ENCODE measurements at regions not wholly inside any gene's neighbourhood (a gene's known extent, or its start where the extent isn't known, plus 50 kb on each side); places are given as distances from the start of the nearest gene placed in this dataset.

DNA sequence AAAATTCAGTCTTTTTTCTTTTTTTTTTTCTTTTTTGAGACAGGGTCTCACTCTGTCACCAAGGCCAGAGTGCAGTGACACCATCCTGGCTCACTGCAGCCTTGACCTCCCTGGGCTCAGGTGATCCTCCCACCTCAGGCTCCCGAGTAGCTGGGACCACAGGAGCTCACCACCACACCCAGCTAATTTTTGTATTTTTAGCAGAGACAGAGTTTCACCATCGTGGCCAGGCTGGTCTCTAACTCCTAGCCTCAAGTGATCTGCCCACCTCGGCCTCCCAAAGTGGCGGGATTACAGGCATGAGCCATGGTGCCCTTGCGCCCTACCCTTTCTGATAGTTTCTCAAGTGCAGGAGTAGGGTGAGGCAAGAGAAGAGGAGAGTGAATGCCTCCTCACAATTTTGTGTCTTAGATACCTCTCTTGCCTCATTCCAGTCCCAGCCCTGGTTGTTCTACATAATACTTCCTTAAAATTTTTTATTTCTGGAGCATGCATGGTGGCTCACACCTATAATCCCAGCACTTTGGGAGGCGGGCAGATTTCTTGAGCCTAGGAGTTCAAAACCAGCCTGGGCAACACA is 68.2 kb upstream of the CAB39 start:
- TF ChIP-seq, protein P1, sequence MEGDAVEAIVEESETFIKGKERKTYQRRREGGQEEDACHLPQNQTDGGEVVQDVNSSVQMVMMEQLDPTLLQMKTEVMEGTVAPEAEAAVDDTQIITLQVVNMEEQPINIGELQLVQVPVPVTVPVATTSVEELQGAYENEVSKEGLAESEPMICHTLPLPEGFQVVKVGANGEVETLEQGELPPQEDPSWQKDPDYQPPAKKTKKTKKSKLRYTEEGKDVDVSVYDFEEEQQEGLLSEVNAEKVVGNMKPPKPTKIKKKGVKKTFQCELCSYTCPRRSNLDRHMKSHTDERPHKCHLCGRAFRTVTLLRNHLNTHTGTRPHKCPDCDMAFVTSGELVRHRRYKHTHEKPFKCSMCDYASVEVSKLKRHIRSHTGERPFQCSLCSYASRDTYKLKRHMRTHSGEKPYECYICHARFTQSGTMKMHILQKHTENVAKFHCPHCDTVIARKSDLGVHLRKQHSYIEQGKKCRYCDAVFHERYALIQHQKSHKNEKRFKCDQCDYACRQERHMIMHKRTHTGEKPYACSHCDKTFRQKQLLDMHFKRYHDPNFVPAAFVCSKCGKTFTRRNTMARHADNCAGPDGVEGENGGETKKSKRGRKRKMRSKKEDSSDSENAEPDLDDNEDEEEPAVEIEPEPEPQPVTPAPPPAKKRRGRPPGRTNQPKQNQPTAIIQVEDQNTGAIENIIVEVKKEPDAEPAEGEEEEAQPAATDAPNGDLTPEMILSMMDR (IDR thresholded peaks at IDR 0.05; ENCODE audit: insufficient read depth, low read depth, low read length, missing control alignments) = no peak
- no peak overlapping the region for H3K4me3 ChIP-seq (ENCODE audit: low read length)
- no peak for DNase-seq (ENCODE audit: low read depth)

DNA sequence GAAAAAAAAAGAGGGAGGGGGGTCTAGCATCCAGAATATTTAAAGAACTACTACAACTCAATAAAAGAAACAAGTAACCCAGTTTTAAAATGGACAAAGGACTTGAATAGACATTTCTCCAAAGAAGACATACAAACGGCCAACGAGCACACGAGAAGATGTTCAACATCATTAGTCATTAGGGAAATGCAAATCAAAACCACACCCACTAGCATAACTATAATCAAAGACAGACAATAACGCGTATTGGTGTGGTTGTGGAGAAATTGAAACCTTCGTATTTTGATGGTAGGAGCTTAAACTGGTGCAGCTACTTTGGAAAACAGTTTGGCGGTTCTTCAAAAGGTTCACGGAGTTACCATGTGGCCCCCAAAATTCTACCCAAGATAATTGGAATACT is 64.3 kb upstream of the CAB39 start:
- DNase-seq (ENCODE audit: low read depth) = no peak
- TF ChIP-seq, protein P1 (IDR thresholded peaks at IDR 0.05; ENCODE audit: insufficient read depth, low read depth, low read length, missing control alignments) = no peak
- no peak overlapping the region for H3K4me3 ChIP-seq (ENCODE audit: low read length)

DNA sequence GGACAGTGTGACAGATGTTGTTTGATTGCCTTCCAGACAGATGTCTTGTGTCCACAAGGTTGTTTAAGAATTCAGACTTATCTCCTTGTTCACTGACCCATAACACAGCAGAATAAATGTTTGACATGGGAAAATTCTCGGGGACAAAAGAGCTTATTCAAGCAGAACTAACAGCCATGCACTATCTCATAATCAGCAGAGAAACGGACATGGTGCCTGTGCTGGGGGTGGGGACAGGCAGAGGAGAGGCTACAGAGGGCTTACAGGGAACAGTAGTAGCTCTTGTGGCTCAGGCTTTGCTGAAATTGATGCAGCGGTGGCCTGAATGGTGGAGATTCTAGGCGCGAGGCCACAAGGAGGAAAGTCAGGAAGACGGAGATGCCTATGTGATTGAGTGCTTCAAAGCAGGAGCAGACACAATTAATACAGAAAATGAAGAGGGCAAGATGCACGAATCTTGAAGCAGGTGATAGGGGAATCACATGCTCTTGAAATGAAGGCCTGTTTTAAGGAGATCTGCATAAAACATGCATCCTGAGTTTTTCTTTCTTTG is 62.0 kb upstream of the CAB39 start:
- TF ChIP-seq, protein P1 (IDR thresholded peaks at IDR 0.05; ENCODE audit: insufficient read depth, low read depth, low read length, missing control alignments) = no peak
- H3K4me3 ChIP-seq (ENCODE audit: low read length) = no peak overlapping the region
- DNase-seq (ENCODE audit: low read depth) = no peak

DNA sequence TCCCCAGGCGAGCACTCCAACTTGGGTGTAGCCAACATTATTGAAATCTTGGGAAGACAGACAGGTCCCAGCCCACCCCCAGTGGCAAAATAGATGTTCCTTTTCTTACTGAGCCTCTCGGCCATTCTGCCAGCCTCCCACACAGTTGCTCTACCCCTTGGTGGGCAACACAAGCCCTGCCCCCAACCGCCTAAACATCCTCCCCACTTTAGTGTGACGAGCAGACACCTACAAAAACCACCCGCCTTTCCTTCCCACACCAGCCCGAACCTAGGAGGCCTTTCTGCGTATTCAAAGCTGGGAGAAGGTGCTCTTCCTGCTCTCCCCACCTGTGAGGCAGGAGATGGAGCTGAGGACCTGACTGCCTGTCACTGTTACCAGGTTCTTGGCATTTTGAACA is 58.6 kb upstream of the CAB39 start:
- no peak overlapping the region for H3K4me3 ChIP-seq (ENCODE audit: low read length)
- TF ChIP-seq, protein P1 (IDR thresholded peaks at IDR 0.05; ENCODE audit: insufficient read depth, low read depth, low read length, missing control alignments) = no peak
- no peak for DNase-seq (ENCODE audit: low read depth)

DNA sequence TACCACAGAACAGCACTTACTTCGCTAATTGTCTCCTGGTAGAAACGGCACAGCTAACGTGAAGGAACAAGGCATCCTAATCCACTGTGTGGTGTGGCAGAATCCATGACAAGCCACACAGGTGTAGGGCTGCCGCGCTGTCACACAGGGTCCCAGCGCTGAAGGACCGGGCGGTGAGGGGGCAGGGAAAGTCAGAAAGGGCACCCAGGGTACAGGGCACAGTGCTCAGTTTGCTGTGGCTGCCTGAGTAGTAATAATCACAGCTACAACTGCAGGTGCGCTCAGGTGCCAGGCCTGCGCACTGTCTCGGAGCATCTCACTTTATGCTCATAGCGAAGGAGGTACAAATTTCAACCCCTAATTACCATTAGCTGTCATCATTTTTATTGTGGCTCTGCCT is 55.2 kb upstream of the CAB39 start:
- no peak for DNase-seq (ENCODE audit: low read depth)
- TF ChIP-seq, protein P1 (IDR thresholded peaks at IDR 0.05; ENCODE audit: insufficient read depth, low read depth, low read length, missing control alignments) = no peak
- no peak overlapping the region for H3K4me3 ChIP-seq (ENCODE audit: low read length)

DNA sequence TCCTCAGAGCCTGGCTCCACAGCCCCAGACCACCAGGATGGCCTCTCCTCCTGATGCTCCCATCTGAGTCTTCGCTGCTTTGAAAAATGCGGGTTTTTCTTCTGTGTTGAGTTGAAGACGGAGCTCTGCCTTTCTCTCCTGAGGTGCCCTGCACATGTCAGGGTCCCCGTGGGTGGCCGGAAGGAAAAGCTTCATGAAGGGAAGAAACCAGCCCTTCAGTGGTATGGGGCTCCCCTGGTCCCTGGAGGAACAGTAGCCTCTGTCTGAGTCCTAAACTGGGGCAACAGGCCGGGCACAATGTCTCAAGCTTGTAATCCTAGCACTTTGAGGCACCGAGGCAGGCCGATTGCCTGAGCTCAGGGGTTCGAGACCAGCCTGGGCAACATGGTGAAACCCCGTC is 54.7 kb upstream of the CAB39 start:
- TF ChIP-seq, protein P1 (IDR thresholded peaks at IDR 0.05; ENCODE audit: insufficient read depth, low read depth, low read length, missing control alignments) = no peak
- no peak for DNase-seq (ENCODE audit: low read depth)
- H3K4me3 ChIP-seq (ENCODE audit: low read length) = no peak overlapping the region

DNA sequence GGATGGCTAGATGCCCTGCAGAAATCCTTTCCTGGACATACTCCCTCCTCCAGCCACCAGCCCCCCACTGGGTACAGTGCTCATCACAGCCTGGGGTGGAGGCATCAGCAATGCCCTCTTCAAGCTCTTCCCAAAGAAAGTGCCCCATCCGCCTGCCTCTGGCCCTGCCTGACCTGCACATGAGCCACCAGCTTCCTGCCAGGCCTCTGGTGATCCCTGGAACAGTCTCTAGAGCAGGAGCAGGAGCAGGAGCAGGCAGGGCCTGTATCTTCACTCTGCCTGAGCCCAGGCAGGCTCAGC is 54.1 kb upstream of the CAB39 start:
- DNase-seq (ENCODE audit: low read depth) = no peak
- no peak overlapping the region for H3K4me3 ChIP-seq (ENCODE audit: low read length)
- TF ChIP-seq, protein P1 (IDR thresholded peaks at IDR 0.05; ENCODE audit: insufficient read depth, low read depth, low read length, missing control alignments) = no peak

Measured in epithelial cell of esophagus (primary cell).